HEK293T (cell line): ENCODE measurements at regions not wholly inside any gene's neighbourhood (a gene's known extent, or its start where the extent isn't known, plus 50 kb on each side); places are given as distances from the start of the nearest gene placed in this dataset.

Experiments
- ARNT ChIP-seq: fragments of 450-650 bp; IDR thresholded peaks from 2 replicates; pipeline ENCODE4 v1.6.1; 2017; ENCODE audit warnings: mild to moderate bottlenecking
- BHLHE40 ChIP-seq: fragments of 450-650 bp; IDR thresholded peaks from 2 replicates; pipeline ENCODE4 v1.6.1; 2016; ENCODE audit warnings: mild to moderate bottlenecking, moderate library complexity, borderline replicate concordance
- ELF4 ChIP-seq: fragments of 450-650 bp; IDR thresholded peaks from 2 replicates; pipeline ENCODE4 v1.6.1; 2017; ENCODE audit warnings: antibody characterized with exemption
- FOXK2 ChIP-seq: fragments of 450-650 bp; IDR thresholded peaks from 2 replicates; pipeline ENCODE4 v1.6.1; 2016; ENCODE audit warnings: mild to moderate bottlenecking
- FOXM1 ChIP-seq: fragments of 450-650 bp; IDR thresholded peaks from 2 replicates; pipeline ENCODE4 v1.6.1; 2017; ENCODE audit warnings: mild to moderate bottlenecking, borderline replicate concordance
- NFRKB ChIP-seq: fragments of 450-650 bp; IDR thresholded peaks from 2 replicates; pipeline ENCODE4 v1.6.1; 2016; ENCODE audit warnings: mild to moderate bottlenecking, moderate library complexity
- PKNOX1 ChIP-seq: fragments of 450-650 bp; IDR thresholded peaks from 2 replicates; pipeline ENCODE4 v1.6.1; 2016
- SP1 ChIP-seq: fragments of 450-650 bp; IDR thresholded peaks from 2 replicates; pipeline ENCODE4 v1.6.1; 2017
- SUZ12 ChIP-seq: fragments of 450-650 bp; IDR thresholded peaks from 2 replicates; pipeline ENCODE4 v1.6.1; 2016; ENCODE audit warnings: mild to moderate bottlenecking
- ZNF384 ChIP-seq: fragments of 450-650 bp; IDR thresholded peaks from 2 replicates; pipeline ENCODE4 v1.6.1; 2016

GRCh38 chr5:126097876-126098275 lies 325.3 kb upstream of the GRAMD2B start:
- TF ChIP-seq ZNF384 (no peak), SUZ12 (no peak), ELF4 (no peak), BHLHE40 (no peak), FOXM1 (no peak), ARNT (no peak), PKNOX1 (no peak), SP1 (no peak), FOXK2 (no peak), NFRKB (no peak)
